GM10248 (cell line): ENCODE measurements at regions not wholly inside any gene's neighbourhood (a gene's known extent, or its start where the extent isn't known, plus 50 kb on each side); places are given as distances from the start of the nearest gene placed in this dataset.
"Not testable (repeated sequence)": the region's sequence is repeated elsewhere in the genome, so short reads cannot be mapped to it uniquely, and the experiment has no call there.

Experiments
- CTCF ChIA-PET: fragments of 300-600 bp; sonication (Branson Sonifier 250); formaldehyde crosslinking; extraction: SDS; loops from one replicate; lab custom pipeline; 2021; ENCODE audit warnings: antibody characterized with exemption; lab: Yijun Ruan, JAX
- POLR2A ChIA-PET: fragments of 350-650 bp; sonication (Branson Sonifier 250); formaldehyde crosslinking; extraction: SDS; loops from one replicate; lab custom pipeline; 2020; ENCODE audit warnings: antibody characterized with exemption; lab: Yijun Ruan, JAX
- DNase-seq: peaks from one replicate; pipeline ENCODE4 v3.0.0; 2012; ENCODE audit errors: extremely low spot score
- TF ChIP-seq, protein P1 (sequence below): IDR thresholded peaks from 2 replicates; pipeline ENCODE4 v1.5.1; 2012; ENCODE audit warnings: mild to moderate bottlenecking, low read depth; ENCODE audit errors: extremely low read depth, missing control alignments, control extremely low read depth

DNA sequence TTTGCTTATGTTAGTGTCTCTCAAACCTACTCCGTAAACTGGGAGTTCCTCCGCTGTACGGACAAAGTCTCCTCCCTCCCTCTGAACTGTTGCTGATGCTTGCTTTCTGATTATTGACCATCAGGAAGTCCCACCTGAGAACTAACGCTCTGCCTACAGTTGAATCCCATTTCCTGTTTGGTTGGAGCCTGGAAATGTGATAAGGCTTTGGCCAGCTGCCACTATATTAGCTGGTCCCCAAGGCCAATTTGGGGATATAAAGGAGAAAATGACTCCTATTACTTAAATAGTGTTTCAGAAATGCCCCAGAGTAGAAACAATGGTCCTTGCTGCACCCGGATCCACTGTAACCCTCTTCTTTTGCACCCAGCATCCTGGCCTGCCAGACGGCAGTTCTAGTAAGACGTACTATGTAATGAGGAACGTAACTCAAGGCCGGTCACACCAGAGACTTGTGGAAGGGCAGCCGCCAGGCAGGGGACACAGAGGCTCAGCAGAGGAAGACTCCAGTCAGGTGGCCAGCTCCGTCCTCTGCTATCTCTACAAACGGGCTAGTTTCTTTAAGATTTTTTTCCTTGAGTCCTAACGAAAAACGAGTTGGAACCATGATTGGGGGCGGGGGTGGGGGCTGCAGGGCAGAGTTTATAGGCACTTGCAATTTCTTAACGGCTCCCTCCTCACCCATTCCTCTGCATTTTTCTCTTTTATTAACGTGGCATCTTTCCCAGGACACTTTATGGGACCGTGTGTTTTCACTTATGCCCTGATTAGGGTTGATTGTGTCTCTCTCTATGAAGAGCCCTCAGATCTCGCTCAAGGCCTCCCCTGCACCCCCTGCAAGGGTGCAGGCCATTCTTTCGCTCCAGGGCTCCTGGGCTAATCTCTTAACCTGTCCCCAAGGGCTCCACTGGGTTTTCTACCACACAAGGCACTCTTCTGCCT, 72.8 kb upstream of the CDON start:
- POLR2A ChIA-PET: no interaction called here
- CTCF ChIA-PET: no interaction called here
- TF ChIP-seq, protein P1, sequence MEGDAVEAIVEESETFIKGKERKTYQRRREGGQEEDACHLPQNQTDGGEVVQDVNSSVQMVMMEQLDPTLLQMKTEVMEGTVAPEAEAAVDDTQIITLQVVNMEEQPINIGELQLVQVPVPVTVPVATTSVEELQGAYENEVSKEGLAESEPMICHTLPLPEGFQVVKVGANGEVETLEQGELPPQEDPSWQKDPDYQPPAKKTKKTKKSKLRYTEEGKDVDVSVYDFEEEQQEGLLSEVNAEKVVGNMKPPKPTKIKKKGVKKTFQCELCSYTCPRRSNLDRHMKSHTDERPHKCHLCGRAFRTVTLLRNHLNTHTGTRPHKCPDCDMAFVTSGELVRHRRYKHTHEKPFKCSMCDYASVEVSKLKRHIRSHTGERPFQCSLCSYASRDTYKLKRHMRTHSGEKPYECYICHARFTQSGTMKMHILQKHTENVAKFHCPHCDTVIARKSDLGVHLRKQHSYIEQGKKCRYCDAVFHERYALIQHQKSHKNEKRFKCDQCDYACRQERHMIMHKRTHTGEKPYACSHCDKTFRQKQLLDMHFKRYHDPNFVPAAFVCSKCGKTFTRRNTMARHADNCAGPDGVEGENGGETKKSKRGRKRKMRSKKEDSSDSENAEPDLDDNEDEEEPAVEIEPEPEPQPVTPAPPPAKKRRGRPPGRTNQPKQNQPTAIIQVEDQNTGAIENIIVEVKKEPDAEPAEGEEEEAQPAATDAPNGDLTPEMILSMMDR: no peak
- no peak for DNase-seq

DNA sequence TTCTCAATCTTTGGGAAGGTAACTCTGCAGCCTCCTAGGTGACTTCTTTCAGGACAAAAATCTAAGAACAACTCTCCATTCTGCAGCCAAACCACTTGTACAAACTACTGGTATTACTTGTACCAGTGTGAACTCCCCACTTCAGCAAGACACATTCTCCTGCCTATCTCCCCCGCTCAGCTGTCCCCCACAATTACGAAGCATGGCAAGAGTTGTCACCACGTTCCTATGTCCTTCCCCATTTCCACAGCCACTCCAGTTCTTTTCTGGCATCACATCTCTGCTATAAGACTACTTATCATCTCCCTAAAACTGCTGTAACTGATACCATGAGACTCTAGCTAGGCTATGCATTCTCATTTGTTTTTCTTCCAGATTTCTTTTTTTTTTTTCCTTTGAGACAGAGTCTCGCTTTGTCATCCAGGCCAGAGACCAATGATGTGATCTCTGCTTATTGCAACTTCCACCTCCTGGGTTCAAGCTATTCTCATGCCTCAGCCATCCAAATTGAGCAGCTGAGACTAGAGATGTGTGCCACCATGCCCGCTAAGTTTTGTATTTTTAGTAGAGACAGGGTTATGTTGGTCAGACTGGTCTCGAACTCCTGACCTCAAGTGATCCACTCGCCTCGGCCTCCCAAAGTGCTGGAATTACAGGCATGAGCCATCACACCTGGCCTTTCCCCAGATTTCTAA, 71.9 kb upstream of the CDON start:
- CTCF ChIA-PET: no interaction called here
- TF ChIP-seq, protein P1: no peak
- POLR2A ChIA-PET: no interaction called here
- no peak for DNase-seq

DNA sequence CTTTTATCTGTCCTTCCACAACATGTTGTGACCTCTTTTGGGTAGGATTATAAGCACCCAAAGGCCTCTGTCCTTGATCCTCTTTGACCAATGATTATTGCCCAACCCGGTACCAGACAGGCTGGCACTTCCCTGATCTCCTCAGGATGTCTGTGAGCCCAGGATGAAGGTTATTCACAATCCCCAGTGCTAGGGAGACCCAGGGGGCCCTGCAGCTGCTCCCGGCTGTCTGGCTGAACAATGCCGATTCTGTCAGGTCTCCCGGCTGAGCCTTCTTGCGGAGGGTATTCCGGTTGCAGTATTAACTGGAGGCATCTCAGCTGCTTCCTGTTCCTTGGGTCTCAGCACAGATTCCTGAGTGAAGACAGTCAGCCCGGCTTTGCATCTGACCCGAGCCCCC, 71.2 kb upstream of the CDON start:
- DNase-seq: no peak
- TF ChIP-seq, protein P1: no peak
- ChIA-PET CTCF (interaction anchor here (1.1 kb wide), 1 partner anchor 12 kb away, joined by 4 read pairs; no protein-coding TSS in a partner anchor), POLR2A (no interaction called here)

DNA sequence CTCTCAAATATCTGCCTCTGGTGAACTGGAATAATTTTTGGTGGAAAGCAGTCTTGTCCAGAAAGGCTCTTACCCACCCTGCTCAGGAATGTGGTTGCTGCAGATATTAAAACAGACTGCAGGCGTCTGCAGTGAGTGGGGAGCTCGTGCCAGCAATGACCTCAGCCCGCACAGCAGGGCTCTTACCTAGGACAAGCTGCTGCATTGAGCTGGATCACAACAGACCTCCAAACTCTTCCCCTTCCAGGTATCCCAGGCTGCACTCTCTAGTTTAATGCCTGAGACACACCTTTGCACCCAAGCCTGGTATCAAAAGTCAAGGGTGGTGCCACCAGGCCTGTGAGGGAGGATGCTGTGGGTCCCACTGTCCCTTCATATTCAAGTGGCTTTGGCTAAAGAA, 69.7 kb upstream of the CDON start:
- no peak for DNase-seq
- CTCF ChIA-PET: no interaction called here
- POLR2A ChIA-PET: no interaction called here
- TF ChIP-seq, protein P1: no peak

DNA sequence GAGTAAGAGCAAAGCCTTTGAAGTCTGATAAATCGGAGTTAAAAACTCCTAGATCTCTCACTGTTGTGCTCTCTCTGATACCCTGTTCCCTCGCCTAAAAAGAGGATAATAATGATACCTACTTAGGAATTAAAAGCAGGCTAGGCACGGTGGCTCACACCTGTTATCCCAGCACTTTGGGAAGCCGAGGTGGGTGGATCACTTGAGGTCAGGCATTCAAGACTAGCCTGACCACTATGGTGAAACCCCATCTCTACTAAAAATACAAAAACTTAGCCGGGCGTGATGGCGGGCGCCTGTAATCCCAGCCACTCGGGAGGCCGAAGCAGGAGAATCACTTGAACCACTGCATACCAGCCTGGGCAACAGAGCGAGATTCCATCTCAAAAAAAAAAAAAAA, 68.1 kb upstream of the CDON start:
- CTCF ChIA-PET, POLR2A ChIA-PET, DNase-seq: not testable (repeated sequence)

DNA sequence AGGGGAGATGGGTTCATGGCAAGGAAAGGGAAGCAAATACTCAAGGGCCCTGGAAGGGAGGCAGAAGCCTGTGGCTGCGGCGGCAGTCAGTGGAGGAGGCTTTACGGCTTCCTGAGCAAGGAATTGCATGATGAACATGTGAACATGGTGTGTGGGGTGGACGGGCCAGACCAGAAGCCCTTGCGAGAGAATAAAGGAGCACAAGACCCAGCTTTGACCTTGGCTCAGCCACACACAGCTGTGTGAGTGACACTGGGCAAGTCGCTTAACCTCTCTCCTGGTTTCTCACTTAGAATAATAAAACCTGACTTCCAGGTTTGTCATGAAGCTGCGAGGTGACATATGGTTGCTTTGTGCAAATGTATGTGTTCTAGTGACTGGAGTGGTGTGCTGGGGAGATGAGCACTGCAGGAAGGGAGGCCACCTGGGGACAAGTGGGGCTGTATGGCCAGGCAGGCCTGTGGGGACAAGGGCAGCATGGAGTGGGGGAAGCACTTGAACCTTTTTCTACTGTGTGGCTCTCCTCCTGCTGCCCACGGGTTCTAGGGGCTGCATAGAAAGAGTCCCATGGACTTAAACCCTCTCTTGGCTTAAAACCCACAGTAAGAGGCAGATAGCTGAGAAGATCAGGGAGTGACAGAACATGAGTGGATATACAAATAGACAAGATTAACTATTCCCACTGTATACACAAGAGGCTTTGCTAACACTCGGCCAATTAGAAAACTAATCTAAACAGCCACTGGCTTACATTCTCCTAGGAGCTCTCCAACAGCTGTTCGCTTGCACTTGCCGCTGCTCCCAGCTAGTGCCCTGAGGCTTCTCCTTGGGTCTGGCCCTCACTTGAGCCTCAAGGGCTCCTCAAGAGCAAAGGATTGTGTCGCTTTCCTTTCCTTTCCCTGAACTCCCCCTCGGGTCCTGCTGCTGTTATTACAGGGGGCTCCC, 67.3 kb upstream of the CDON start:
- POLR2A ChIA-PET: no interaction called here
- CTCF ChIA-PET: interaction anchor here (0.9 kb wide), 1 partner anchor 41 kb away, joined by 3 read pairs; no protein-coding TSS in a partner anchor
- TF ChIP-seq, protein P1: no peak
- no peak for DNase-seq
